Tibial nerve (tissue), 3 donors: ENCODE measurements at regions not wholly inside any gene's neighbourhood (a gene's known extent, or its start where the extent isn't known, plus 50 kb on each side); places are given as distances from the start of the nearest gene placed in this dataset.

Experiments
- EP300 ChIP-seq, 2 donors: sonication (generic); formaldehyde crosslinking; IDR thresholded peaks; one replicate each; pipeline ENCODE4 v1.6.1; 2017; ENCODE audit warnings: antibody characterized with exemption in 2 of 2, mild to moderate bottlenecking in 1 of 2
- POLR2A ChIP-seq, 2 donors: fragments of 450-650 bp; IDR thresholded peaks; one replicate each; pipeline ENCODE4 v1.6.1; 2017; ENCODE audit warnings: antibody characterized with exemption in 2 of 2, mild to moderate bottlenecking in 2 of 2, moderate library complexity in 2 of 2

- TF ChIP-seq POLR2A (IDR thresholded peaks at IDR 0.05) (no peak), EP300 (IDR thresholded peaks at IDR 0.05) (no peak)
These were observed 787.6 kb upstream of the SALL3 start for GRCh38 chr18:78192054-78192453.
